ENCODE measurements at regions not wholly inside any gene's neighbourhood (a gene's known extent, or its start where the extent isn't known, plus 50 kb on each side); places are given as distances from the start of the nearest gene placed in this dataset.

DNA sequence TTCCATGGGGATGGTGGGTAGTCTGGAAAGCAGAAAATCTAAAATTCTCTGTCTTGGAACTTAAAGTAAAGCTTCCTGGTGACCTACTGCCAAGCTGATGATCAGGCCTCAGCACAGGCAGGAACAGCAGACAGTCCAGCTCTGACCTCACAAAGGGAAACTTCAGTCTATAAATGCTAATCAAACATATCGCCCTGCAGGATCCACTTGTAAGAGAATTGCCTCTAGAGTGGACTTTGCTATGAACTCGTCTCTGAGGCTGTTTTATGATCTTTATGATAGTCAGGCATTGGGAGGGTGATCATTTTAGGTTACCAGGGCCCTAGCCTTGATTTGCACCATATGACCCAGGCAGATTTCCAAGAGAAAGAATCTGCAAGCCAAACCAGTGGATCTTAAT is 67.6 kb upstream of the SELENOP start:
- no peaks in the 10 kb centered on the region for H3F3A ChIP-seq (ENCODE audit: insufficient read depth, low read depth)
- POLR2A ChIA-PET (ENCODE audit: unreplicated experiment) = no interaction called here
- H3K9me2 ChIP-seq (ENCODE audit: insufficient read depth) = 0 out of 2 replicates have a peak, but pooled peaks cover 10% of the 10 kb centered on the region
- CTCF ChIA-PET = interaction anchor here (0.8 kb wide), 1 partner anchor 10 kb away, joined by 3 read pairs; no protein-coding TSS in a partner anchor
- no peak overlapping the region for H3K27ac ChIP-seq
- H4K20me1 ChIP-seq (ENCODE audit: insufficient read depth) = no peaks in the 10 kb centered on the region
- H3K79me2 ChIP-seq (ENCODE audit: low read depth) = no peaks in the 10 kb centered on the region
- BruUV-seq (replicated peaks) = no TSS peak
- no peaks in the 10 kb centered on the region for H3K9me3 ChIP-seq (ENCODE audit: insufficient read depth, low read depth)
- no peak overlapping the region for H3K4me2 ChIP-seq
- no peaks in the 10 kb centered on the region for H3K27me3 ChIP-seq (ENCODE audit: insufficient read depth, low read depth)
- H3K4me3 ChIP-seq = no peak overlapping the region
- H3K36me3 ChIP-seq (ENCODE audit: low read depth) = no peaks in the 10 kb centered on the region
- TF ChIP-seq EZH2 (IDR thresholded peaks at IDR 0.05; ENCODE audit: low read depth) = no peak
- TF ChIP-seq, protein P1, sequence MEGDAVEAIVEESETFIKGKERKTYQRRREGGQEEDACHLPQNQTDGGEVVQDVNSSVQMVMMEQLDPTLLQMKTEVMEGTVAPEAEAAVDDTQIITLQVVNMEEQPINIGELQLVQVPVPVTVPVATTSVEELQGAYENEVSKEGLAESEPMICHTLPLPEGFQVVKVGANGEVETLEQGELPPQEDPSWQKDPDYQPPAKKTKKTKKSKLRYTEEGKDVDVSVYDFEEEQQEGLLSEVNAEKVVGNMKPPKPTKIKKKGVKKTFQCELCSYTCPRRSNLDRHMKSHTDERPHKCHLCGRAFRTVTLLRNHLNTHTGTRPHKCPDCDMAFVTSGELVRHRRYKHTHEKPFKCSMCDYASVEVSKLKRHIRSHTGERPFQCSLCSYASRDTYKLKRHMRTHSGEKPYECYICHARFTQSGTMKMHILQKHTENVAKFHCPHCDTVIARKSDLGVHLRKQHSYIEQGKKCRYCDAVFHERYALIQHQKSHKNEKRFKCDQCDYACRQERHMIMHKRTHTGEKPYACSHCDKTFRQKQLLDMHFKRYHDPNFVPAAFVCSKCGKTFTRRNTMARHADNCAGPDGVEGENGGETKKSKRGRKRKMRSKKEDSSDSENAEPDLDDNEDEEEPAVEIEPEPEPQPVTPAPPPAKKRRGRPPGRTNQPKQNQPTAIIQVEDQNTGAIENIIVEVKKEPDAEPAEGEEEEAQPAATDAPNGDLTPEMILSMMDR (conservative IDR thresholded peaks at IDR 0.05) = no peak
- intact Hi-C loops (cut with micrococcal nuclease; ENCODE audit: unreplicated experiment) = no loop called here
- no peak overlapping the region for H2AFZ ChIP-seq
- no peaks in the 10 kb centered on the region for H3K4me1 ChIP-seq (replicated peaks; ENCODE audit: insufficient read depth)
- DNase-seq = no peak

DNA sequence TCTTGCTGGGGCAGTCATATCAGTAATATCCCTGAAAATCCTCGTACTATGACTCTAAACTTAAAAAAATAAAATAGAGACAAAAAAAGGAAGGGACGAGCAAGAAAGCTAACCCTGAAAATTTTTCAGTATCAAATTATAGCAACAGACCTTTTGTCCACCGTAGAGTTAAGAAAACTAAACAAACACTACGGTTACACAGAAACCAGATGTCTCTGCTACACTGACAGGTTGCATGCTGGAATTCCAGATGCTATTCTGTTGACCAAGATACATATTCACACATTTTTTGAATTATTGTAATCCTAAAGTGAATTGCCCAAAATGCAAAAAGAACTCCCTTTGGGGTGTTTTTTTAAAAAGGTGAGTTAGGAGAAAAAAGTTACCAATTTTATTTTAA is 66.9 kb upstream of the SELENOP start:
- H3K9me2 ChIP-seq (ENCODE audit: insufficient read depth) = 0 out of 2 replicates have a peak, but pooled peaks cover 10% of the 10 kb centered on the region
- H3F3A ChIP-seq (ENCODE audit: insufficient read depth, low read depth) = no peaks in the 10 kb centered on the region
- H3K27me3 ChIP-seq (ENCODE audit: insufficient read depth, low read depth) = no peaks in the 10 kb centered on the region
- no peaks in the 10 kb centered on the region for H4K20me1 ChIP-seq (ENCODE audit: insufficient read depth)
- no peak overlapping the region for H3K27ac ChIP-seq
- H2AFZ ChIP-seq = no peak overlapping the region
- no peaks in the 10 kb centered on the region for H3K9me3 ChIP-seq (ENCODE audit: insufficient read depth, low read depth)
- ChIA-PET CTCF (interaction anchor here (0.6 kb wide), 1 partner anchor 571 kb away, joined by 5 read pairs; no protein-coding TSS in a partner anchor), POLR2A (ENCODE audit: unreplicated experiment) (no interaction called here)
- no peaks in the 10 kb centered on the region for H3K79me2 ChIP-seq (ENCODE audit: low read depth)
- intact Hi-C loops (cut with micrococcal nuclease; ENCODE audit: unreplicated experiment) = no loop called here
- TF ChIP-seq, protein P1 (conservative IDR thresholded peaks at IDR 0.05) = no peak
- TF ChIP-seq EZH2 (IDR thresholded peaks at IDR 0.05; ENCODE audit: low read depth) = no peak
- no peak overlapping the region for H3K4me3 ChIP-seq
- H3K4me2 ChIP-seq = no peak overlapping the region
- no peak for DNase-seq
- no peaks in the 10 kb centered on the region for H3K4me1 ChIP-seq (replicated peaks; ENCODE audit: insufficient read depth)
- no peaks in the 10 kb centered on the region for H3K36me3 ChIP-seq (ENCODE audit: low read depth)
- no TSS peak for BruUV-seq (replicated peaks)

DNA sequence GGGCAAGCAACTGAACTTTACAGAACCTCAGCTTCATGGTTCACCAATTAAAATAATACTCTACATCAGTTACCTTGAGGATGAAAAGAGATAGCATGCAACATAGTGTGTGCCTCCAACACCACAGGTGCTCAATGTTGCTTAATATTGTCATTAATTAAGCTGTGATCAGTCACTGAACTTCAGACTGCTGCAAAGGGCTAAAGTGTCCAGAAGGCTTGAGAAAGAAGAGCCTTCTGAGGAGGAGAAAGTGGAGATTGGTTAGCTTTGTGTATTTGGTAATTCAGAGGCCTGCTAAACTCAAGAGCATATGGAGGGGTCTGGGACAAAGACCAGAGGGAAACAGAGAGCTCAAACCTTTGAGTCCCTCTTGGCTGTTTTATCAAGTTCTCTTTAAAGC is 66.3 kb upstream of the SELENOP start:
- no peak for TF ChIP-seq EZH2 (IDR thresholded peaks at IDR 0.05; ENCODE audit: low read depth)
- TF ChIP-seq, protein P1 (conservative IDR thresholded peaks at IDR 0.05) = no peak
- Histone ChIP-seq H3K27me3 (ENCODE audit: insufficient read depth, low read depth) (no peaks in the 10 kb centered on the region), H4K20me1 (ENCODE audit: insufficient read depth) (no peaks in the 10 kb centered on the region), H3K4me3 (no peak overlapping the region), H3K36me3 (ENCODE audit: low read depth) (no peaks in the 10 kb centered on the region), H3K4me2 (no peak overlapping the region), H3K4me1 (replicated peaks; ENCODE audit: insufficient read depth) (no peaks in the 10 kb centered on the region), H3K9me2 (ENCODE audit: insufficient read depth) (0 out of 2 replicates have a peak, but pooled peaks cover 10% of the 10 kb centered on the region), H3K27ac (no peak overlapping the region), H2AFZ (no peak overlapping the region), H3K79me2 (ENCODE audit: low read depth) (no peaks in the 10 kb centered on the region), H3K9me3 (ENCODE audit: insufficient read depth, low read depth) (no peaks in the 10 kb centered on the region), H3F3A (ENCODE audit: insufficient read depth, low read depth) (no peaks in the 10 kb centered on the region)
- DNase-seq = no peak
- intact Hi-C loops (cut with micrococcal nuclease; ENCODE audit: unreplicated experiment) = no loop called here
- BruUV-seq (replicated peaks) = no TSS peak
- ChIA-PET CTCF (no interaction called here), POLR2A (ENCODE audit: unreplicated experiment) (interaction anchor here (0.7 kb wide), 1 partner anchor 422 kb away, joined by 3 read pairs; no protein-coding TSS in a partner anchor)
